Non-pigmented ciliary epithelial cell (primary cell): ENCODE measurements at regions not wholly inside any gene's neighbourhood (a gene's known extent, or its start where the extent isn't known, plus 50 kb on each side); places are given as distances from the start of the nearest gene placed in this dataset.

ENCODE experiments used
- DNase-seq: peaks from one replicate; pipeline ENCODE4 v3.0.0-alpha.2; 2010; ENCODE audit warnings: low read depth

DNA sequence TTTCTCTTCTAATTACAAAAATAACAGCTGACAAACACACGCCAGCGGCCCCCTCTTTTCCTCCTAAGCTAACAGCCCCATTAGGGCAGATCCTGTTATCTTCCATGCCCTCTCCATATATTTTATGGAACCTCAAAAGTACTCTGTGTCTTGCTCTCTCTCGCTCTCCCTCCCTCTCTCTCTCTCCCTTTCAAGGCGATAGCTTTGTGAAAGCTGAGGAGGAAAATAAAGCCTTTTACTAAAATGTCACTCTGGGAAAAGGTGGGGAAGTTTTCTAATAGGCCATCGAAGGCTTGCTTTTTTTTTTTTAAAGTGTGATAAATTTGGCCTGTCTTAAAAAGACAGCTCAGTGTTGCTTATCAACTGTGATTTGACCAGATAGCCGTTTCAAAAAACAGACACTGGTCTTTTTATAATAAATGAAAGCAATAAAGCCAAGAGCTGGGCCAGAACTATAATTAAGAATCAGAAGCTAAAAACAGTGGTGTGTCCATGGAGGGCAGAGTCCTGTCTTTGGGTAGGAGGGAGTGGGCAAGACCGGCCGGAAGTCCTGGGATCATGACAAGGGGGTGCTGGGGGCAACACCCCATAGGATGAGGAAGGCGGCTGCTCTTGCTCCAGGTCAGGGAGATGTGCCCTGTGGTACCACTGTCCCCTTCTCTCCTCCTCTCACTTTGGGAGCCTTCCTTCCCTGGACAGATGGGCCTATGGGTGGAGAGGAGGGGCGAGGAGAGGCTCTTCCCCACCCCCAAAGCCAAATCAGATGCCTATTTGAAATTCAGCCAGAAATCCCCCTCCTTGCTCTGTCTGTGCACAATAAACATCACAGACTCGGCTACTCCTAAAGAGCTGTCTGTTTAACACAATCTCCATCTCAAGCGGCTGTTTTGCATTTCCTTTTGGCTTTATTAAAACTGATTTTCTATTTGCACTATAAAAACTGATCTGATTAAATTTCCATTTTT, 267.2 kb downstream of the BUD13 start:
- DNase-seq = no peak

DNA sequence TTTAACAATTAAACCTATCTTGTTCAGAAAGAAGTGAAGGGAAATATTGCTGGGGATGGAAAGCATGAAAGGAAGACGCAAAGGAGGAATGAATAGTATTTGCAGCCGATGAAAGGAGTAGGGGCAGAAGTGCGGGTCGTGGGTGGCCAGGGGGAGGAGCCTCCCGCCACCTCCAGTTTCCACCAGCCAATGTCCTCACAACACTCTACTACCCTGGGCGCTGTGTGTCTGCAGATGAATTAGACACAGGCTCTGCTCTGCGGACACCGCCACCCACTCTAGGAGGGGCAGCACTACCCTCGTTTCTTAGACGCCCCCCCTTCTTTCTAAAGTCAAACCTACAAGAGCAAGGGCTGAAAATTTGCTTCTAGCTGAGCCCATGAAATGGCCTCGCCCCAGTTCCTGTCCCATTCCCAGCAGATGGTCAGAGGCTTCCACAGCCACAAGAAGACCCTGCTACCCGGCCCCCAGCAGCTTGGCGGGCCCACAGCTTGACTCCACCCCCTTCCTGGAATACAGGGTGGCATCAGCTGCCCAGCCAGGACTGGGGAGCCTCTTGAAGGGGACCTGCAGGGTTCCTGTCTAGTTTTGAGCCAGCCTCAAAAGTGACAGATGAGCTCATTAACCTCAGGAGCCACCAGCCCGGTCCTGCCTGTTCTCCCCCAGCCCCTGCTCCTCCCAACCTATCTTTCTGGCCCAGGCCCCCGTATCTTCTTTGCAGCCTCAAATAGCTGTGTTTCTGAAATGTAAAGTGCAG, 268.1 kb downstream of the BUD13 start:
- DNase-seq = no peak

DNA sequence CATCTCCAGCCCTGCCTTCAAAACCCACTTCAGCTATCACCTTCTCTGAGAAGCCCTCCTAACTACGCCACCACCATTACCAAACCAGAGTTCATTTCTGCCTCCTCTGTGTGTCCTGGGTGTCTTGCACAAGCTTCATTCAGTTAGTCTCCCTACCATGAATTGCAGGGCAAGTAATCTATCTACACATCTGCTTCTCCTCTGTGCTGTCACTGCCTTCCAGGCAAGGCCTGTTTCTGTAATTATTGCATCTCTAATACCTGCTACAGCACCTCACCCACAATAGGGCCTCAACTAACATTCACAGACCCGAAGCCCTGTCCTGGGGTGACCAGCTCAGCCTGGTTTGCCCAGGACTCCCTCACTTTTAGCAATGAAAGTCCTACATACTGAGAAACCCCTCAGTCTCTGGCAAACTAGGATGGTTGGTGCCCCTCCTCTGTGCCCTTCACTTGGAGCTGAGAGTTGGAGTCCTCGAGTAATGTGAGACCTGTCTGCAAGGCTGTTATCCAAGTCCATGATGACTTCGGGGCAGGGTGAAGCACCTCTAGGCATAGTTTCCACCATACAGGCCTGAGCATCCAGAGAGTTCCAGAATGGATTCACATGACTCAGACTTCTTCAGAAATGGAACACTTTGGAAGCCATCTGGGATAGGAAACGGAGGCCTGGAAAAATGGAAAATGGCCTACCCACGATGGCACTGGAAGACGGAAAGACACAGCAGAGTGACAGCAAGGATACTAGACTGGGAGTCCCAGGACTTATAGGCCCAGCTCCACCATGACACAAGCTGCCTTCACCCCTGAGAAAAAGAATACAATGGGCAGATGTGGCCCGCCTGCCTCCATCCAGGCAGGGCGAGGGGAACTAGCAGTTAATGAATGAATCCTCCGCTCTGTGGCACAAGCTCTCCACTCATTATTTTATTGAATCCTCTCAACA, 269.3 kb downstream of the BUD13 start:
- DNase-seq = no peak

DNA sequence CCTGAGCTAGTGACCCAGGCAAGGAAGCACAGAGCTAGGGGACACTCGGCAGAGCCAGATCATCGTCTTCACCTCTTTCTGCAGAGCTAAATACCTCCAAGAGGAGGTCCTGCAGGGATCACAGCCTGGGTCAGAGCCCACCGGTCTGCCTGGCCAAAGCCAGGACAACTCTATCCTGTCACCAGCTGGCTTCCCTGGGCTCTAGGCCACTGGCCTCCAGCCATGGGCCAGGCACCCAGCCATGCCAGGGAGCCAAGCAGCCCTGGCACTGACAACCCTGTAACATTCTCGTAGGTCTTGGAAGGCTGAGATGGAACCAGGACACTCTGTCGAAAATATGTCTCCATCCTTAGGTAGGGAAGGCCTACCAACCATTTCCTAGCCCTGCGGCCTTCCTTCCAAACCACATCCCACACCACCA, 270.1 kb downstream of the BUD13 start:
- no peak for DNase-seq

DNA sequence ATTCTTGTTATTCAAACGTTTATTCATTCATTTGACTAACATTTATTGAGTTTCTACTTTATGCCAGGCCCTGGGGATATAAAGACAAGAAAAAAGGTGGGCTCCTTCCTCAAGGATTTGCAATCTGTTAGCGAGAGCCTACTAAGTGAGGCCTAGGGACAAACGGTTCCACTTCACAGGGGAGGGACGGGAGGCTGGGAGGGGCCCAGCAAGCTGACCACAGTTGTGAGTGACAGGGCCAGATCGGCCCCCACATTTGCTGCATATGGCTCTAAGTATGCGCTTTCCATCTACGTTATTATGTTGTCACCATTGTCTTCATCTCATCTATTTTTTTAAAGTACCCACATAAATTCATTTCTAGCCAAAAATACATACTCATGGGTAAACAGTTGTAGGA, 271.1 kb downstream of the BUD13 start:
- DNase-seq = no peak

DNA sequence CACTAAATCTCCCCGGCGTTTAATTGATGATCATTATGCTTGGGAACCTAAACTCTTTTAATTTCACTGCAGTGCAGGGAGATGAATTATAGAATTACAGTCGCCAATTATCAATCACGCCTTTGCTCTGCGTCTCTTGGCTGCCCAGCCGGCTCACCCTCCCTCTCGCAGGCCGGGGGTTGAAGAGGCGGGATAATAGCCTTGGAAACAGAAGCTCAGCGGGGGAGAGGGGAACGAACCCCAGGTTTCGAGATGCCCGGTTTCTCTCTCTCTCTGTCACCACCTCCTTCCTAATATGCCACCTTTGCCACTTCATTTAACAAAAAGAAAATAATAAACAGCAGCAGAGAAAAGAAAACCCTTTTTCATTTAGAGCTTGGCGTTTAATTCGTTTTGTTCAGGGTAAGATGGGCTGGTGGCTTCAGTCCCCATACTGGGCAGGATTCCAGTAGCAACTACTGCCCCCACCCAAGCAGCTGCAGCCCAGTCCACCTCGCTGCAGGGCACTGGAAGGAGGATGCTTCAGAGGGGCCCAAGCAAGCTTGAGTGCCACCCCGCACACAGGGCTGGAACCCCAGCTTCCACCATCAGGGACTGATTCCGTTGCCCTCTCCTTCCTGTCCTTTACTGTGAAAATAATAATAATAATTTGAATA, 271.7 kb downstream of the BUD13 start:
- no peak for DNase-seq

DNA sequence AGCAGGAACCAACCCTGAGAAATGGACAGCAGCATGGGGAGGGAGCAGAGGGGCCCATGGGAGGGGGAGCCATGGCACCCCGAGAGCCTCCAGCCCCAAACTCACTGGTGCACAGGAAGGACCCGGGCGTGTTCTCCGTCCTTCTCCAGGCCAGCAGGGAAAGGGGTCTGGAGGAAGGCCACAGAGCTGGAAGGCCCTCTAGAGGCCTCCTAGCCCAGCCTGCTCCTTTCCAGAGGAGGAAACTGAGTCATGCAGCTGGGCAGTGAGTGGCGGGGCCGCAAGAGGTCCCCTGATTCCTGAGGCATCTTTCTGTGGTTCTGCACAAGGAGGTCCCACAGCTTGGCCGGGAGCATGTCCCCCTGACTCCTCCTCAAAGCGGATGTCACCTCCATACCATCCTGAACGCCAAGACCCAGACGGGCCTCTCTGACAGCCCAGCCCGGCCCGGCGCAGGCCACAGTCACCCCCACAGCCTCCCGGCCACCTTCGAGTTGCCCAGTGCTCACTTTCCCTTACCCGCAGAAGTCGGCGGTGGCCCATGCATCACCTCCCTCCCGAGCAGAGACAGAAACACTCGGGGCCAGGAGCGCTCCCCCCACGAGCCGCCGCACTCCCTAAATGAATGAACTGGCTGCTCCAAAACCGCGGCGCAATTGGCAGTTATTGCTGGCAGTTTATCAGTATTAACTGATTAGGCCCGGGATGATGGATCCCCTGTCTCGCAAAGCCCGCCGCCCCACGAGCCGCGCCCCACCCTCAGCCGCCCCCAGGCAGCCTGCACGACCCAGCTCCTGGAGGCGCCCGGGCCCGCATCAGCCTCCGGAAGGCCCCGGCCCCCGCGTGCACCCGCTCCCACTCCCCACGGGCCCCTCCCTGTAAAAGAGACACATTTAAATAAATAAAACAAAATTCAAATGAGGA, 272.5 kb downstream of the BUD13 start:
- no peak for DNase-seq

DNA sequence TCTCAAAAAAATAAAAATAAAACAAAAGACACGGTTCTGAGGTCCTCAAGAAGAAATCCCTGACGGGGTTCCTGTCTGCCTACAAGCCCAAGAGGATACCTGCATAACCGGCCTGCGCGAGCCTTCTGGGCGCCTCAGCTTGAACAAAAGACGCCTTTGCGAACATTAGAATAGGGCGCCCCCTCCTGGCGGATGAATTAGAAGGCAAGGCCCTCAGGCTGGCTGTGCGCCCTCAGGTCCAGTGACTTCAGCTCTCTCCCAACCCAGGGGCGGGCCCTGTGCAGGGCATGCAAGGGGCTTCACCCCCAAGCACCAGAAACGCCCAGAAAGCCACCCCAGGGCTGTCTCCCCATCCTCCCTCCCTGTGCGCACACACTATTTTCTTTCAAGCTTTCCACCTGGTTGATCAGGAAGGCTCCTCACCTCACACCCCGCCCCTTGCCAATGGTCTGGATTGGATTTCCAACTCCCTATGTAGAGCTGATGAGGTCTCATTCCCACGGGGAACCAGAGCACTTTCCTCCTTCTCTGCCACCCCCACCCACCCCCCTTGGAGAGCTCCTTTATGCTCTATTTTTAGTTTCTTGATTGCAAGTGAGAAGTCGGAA, 273.3 kb downstream of the BUD13 start:
- no peak for DNase-seq

DNA sequence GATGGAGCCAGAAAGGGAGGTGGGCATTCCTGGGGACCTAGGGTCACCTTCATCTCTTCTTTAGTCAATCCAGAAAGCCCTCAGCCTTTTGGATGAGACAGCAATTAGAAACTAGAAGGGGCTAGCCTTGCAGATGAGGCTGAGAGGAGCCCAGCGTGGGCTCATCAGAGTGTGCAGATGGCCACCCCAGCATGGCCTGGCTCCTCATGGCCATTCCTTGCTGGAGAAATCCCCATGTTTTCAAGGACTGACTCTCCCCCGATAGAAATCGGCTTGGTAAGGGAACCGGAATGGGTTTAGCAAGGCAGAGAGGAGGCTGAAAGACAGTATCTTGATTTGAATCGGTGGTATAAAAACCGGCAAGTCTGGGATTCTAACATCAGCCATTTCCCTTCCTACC, 274.6 kb downstream of the BUD13 start:
- no peak for DNase-seq

DNA sequence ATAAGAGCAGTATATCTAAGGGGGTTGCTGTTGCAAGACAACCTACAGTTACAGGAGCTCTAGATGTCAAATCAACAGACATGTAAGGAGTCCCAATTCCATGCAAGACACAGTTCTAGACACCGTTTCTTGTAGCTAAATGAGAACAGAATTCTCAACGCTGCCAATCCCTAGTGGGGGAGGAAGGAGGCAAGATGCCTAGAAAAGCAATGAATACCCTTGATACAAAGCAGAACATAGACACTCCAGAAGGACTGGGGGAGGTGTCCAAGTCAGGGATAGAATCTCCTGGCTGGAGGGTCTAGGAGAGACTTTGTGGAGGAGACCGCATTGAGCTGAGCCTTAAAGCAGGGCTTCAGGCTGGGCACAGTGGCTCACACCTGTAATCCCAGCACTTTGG, 280.2 kb downstream of the BUD13 start:
- no peak for DNase-seq

DNA sequence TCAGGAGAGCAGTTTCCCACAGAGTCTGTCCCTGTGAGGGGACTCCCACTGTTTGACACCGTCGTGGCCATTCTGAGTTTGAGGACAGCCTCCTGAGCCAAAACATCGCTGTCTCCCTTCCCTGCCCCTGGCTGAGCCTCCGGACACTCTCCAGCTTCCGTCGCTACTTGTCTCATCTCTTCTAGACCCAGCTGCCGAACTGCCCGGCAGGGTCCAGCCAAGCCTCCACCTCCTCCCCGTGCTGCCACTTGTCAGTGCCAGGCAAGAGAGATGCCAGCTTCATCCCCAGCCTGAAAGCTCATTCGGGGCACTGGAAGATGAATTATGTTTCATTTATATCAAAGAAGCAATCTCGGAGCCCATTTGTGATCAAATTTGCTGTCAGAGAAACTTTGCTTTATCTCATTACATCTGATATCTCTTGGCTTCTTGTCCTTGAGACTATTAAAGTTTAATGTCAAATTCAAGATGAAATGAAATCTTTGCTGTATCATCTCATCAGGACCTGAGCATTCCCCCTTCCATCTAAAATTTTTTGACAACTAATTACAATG, 283.9 kb downstream of the BUD13 start:
- no peak for DNase-seq

DNA sequence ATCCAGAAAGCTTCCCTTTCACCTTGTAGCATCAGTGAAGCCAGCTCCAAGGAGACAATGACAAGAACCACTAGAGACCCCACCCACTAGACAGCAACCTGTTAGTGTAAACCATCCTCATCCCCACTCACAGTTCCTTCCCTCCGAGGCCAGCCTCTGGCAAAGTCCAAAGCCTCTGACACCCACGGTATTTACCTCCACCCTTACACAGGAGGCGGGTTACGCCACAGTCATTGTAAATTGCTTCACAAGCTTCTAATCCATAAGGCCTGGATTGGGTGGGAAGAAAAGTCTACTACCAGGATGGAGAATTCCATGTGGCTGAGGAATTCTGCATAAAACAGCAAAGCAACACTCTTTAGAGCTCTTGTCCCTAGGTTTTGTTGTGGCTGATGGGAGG, 287.4 kb downstream of the BUD13 start:
- DNase-seq = no peak

DNA sequence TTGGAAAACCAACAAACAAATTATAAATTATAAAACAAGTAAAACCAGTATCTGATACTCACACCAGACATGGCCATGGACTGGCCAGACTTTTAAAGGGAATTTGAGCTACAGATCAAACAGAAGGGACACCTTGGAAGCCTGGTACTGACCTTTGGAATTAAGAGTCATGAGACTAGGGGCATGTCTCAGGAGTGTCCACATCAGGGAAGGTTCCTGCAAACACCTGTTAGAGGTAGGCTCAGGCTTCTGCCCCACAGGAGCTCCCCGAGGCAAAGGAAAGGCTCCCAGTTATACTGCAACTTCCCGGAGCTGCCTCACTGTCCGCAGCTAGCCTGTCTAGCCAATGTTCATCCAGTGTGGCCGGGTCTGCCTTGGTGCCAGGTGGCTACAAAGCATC, 290.1 kb downstream of the BUD13 start:
- DNase-seq = no peak

DNA sequence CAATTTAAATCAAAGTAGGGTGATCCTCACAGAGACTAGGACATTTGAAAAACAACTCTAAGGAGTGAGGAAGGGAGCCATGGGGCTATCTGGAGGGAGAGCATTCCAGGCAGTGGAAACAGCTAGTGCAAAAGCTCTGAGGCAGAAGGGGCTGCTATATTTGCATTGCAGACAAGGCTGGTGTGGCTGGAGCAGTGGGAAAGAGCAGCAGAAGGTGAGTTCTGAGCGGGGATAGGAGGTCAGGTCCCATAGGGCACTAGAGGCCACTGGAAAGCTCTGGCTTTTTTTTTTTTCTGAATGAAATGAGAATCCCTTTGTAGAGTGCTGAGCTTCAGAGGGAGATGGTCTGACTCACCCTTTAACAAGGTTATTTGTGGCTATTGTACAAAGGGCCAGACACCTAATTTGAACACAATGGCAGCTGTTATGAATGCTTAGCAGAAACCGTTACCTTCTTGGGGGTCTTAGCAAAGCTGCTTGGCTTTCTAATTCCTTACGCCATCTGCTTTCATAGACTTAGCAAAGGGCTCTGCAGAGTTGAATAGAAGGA, 291.6 kb downstream of the BUD13 start:
- no peak for DNase-seq

DNA sequence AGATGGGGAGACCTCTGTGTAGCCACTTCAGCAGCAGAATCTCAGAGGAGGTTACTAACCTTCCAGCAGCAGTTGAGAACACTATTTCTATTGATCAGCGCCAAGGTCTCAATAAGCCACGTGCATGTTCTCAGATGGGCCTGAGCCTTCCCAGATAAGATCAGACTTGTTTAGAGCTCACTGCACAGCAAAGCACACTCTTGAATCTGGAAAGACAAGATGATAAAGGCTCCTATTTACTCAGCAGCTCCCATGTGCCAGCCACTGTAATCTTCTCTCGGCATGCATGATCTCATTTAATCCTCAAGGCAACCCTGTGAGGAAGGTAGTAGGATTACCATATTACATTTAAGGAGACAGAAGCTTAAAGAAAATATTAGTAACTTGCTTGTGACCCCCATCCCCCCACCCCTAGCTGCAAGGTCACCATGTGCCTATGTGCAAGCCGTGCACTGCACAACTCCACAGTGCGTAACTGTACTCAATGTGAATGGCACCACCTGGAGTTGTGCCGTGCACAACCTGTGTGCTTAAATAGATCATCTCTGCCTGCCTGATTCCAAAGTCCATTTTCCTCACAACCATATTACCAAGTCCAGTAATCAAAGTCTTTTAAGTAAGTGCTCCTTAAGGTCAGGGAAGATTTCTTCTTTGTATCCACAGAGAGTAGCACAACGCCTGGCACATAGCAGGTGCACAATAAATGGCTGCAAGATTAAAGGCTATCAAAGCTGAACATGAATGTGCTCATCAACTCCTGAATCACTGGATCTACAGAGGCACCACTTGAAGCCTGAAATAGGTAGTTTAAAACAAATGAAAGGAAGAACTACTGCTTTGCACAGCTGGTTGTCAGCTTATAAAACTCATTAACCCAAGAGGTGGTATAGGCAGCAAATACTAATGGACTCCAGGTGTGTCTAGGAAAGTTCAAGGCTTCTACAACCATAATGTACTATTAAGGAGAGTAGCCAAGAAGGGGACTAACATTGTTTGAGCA, 293.8 kb downstream of the BUD13 start:
- DNase-seq = no peak

DNA sequence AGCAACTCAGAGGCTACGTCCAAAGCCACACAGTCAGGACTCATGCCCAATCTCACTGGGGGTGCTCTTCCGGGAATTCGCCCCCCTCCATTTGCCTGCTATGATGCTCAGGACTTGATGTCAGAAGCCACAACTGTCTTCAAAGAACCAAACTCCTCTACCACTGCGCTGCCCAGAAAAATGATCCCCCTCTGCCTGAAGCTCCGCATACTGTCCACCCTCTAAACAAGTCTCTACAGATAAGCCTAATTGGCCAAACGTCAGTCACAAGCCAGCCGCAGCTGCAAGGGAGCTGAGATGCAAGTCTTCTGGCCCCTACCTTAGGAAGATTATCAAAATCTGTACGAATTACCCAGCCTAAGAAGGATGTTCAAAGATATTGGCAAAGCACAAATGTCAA, 294.6 kb downstream of the BUD13 start:
- no peak for DNase-seq

DNA sequence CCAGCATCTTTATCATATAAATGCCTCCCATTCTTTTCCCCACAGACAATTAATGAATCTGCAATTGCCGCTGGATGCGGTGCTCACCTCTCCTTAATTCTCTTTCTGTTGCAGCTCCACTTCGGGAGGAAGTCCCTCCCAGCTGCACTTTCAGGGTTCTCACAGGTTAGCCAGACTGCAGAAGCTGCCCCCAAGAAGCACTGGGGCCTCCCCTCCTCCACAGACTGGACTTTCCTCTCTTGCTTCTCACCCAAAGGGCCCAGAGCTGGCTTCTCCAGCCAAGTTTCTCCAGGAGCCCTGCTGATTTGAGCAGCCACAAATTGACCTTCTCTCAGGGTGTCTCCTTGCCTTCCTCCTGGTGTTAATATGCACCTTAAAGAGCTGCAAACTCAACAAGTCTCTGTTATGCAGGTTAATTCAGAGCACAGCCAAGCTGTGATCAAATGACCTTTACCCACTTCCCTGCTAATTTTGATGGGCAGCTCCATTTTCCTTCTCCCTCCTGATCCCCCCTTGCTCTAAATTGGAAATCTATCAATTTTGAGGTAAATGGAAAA, 298.9 kb downstream of the BUD13 start:
- DNase-seq = no peak
